ENCODE measurements at regions not wholly inside any gene's neighbourhood (a gene's known extent, or its start where the extent isn't known, plus 50 kb on each side); places are given as distances from the start of the nearest gene placed in this dataset.

GRCh38 chr3:117417411-117417810 lies 707.8 kb downstream of the TUSC7 start:
- Histone ChIP-seq H3K4me1 (ENCODE audit: low read length) (no peaks in the 10 kb centered on the region), H3K9me3 (replicated peaks; ENCODE audit: insufficient read depth, low read length) (no peaks in the 10 kb centered on the region), H3K36me3 (replicated peaks; ENCODE audit: insufficient read depth, low read length) (no peaks in the 10 kb centered on the region), H3K9ac (ENCODE audit: low read length) (no peak overlapping the region), H3K79me2 (ENCODE audit: low read length) (no peaks in the 10 kb centered on the region), H3K9me2 (replicated peaks; ENCODE audit: insufficient read depth, low read length) (no peaks in the 10 kb centered on the region), H2AFZ (ENCODE audit: low read length) (no peak overlapping the region), H3K4me2 (ENCODE audit: low read depth, low read length) (no peak overlapping the region), H3K27ac (ENCODE audit: low read length) (no peak overlapping the region), H3K27me3 (replicated peaks; ENCODE audit: insufficient read depth, low read length) (no peaks in the 10 kb centered on the region), H4K20me1 (ENCODE audit: insufficient read depth, low read length) (no peaks in the 10 kb centered on the region), H3K4me3 (ENCODE audit: low read length) (no peak overlapping the region), H3F3A (ENCODE audit: insufficient read depth, low read length) (no peaks in the 10 kb centered on the region)
- TF ChIP-seq EZH2phosphoT487 (IDR thresholded peaks at IDR 0.05; ENCODE audit: low read length), result no peak
- TF ChIP-seq CTCF (IDR thresholded peaks at IDR 0.05; ENCODE audit: low read length), result no peak
- no peak for TF ChIP-seq EZH2 (optimal IDR thresholded peaks at IDR 0.05; ENCODE audit: low read depth, low read length)
- no peak for DNase-seq

GRCh38 chr3:117427081-117427480 lies 717.5 kb downstream of the TUSC7 start:
- no peak overlapping the region for H3K9ac ChIP-seq (ENCODE audit: low read length)
- TF ChIP-seq CTCF (IDR thresholded peaks at IDR 0.05; ENCODE audit: low read length), result no peak
- TF ChIP-seq EZH2 (optimal IDR thresholded peaks at IDR 0.05; ENCODE audit: low read depth, low read length), result no peak
- TF ChIP-seq EZH2phosphoT487 (IDR thresholded peaks at IDR 0.05; ENCODE audit: low read length), result no peak

GRCh38 chr3:117433427-117433826 lies 723.8 kb downstream of the TUSC7 start:
- Histone ChIP-seq H3K9me3 (replicated peaks; ENCODE audit: insufficient read depth, low read length) (no peaks in the 10 kb centered on the region), H3K79me2 (ENCODE audit: low read length) (no peaks in the 10 kb centered on the region), H3K9ac (ENCODE audit: low read length) (no peak overlapping the region), H3K4me1 (ENCODE audit: low read length) (no peaks in the 10 kb centered on the region), H3K36me3 (replicated peaks; ENCODE audit: insufficient read depth, low read length) (no peaks in the 10 kb centered on the region), H3K27ac (ENCODE audit: low read length) (no peak overlapping the region), H3K4me2 (ENCODE audit: low read depth, low read length) (no peak overlapping the region), H2AFZ (ENCODE audit: low read length) (no peak overlapping the region), H3K4me3 (ENCODE audit: low read length) (no peak overlapping the region), H3K9me2 (replicated peaks; ENCODE audit: insufficient read depth, low read length) (no peaks in the 10 kb centered on the region), H4K20me1 (ENCODE audit: insufficient read depth, low read length) (no peaks in the 10 kb centered on the region), H3K27me3 (replicated peaks; ENCODE audit: insufficient read depth, low read length) (no peaks in the 10 kb centered on the region), H3F3A (ENCODE audit: insufficient read depth, low read length) (no peaks in the 10 kb centered on the region)
- TF ChIP-seq EZH2phosphoT487 (IDR thresholded peaks at IDR 0.05; ENCODE audit: low read length), result no peak
- no peak for TF ChIP-seq EZH2 (optimal IDR thresholded peaks at IDR 0.05; ENCODE audit: low read depth, low read length)
- TF ChIP-seq CTCF (IDR thresholded peaks at IDR 0.05; ENCODE audit: low read length), result no peak
- no peak for DNase-seq

More at GRCh38 chr3:117427081-117427480, 717.5 kb downstream of the TUSC7 start:
- no peak for DNase-seq
- H3K9me2 ChIP-seq (replicated peaks; ENCODE audit: insufficient read depth, low read length), result no peaks in the 10 kb centered on the region
- H3K4me2 ChIP-seq (ENCODE audit: low read depth, low read length), result no peak overlapping the region
- no peaks in the 10 kb centered on the region for H3K27me3 ChIP-seq (replicated peaks; ENCODE audit: insufficient read depth, low read length)
- no peaks in the 10 kb centered on the region for H3K79me2 ChIP-seq (ENCODE audit: low read length)
- no peaks in the 10 kb centered on the region for H3K36me3 ChIP-seq (replicated peaks; ENCODE audit: insufficient read depth, low read length)
- no peaks in the 10 kb centered on the region for H3K9me3 ChIP-seq (replicated peaks; ENCODE audit: insufficient read depth, low read length)
- H3K27ac ChIP-seq (ENCODE audit: low read length), result no peak overlapping the region
- no peak overlapping the region for H2AFZ ChIP-seq (ENCODE audit: low read length)
- H3K4me1 ChIP-seq (ENCODE audit: low read length), result no peaks in the 10 kb centered on the region
- H3F3A ChIP-seq (ENCODE audit: insufficient read depth, low read length), result no peaks in the 10 kb centered on the region
- no peak overlapping the region for H3K4me3 ChIP-seq (ENCODE audit: low read length)
- no peaks in the 10 kb centered on the region for H4K20me1 ChIP-seq (ENCODE audit: insufficient read depth, low read length)

Data from MM.1S (cell line).